SK-N-SH treated with all-trans-retinoic acid at 6 μM for 48 hours (cell line): ENCODE measurements at regions not wholly inside any gene's neighbourhood (a gene's known extent, or its start where the extent isn't known, plus 50 kb on each side); places are given as distances from the start of the nearest gene placed in this dataset.

Source experiments
- ATAC-seq: fragments of 200-7000 bp; cut with Tn5 transposase; 3 replicates; pipeline ENCODE4 v1.9.1; 2020; ENCODE audit warnings: mild to moderate bottlenecking, moderate library complexity
- ARNTL ChIP-seq: fragments of 450-650 bp; formaldehyde crosslinking; IDR thresholded peaks from 2 replicates; pipeline ENCODE4 v1.5.0; 2020; ENCODE audit warnings: low read depth, mild to moderate bottlenecking, moderate library complexity, borderline replicate concordance
- BACH2 ChIP-seq: fragments of 250-450 bp; sonication (Bioruptor Pico); IDR thresholded peaks from 2 replicates; pipeline ENCODE4 v1.9.0; 2021; ENCODE audit warnings: mild to moderate bottlenecking, borderline replicate concordance
- CSDC2 ChIP-seq: fragments of 250-450 bp; sonication (Bioruptor Pico); IDR thresholded peaks from 2 replicates; pipeline ENCODE4 v1.5.0; 2020; ENCODE audit warnings: mild to moderate bottlenecking, moderate library complexity
- ESRRG ChIP-seq: fragments of 250-450 bp; sonication (Bioruptor Pico); IDR thresholded peaks from 2 replicates; pipeline ENCODE4 v1.6.1; 2021; ENCODE audit warnings: mild to moderate bottlenecking
- GLIS3 ChIP-seq: fragments of 250-450 bp; sonication (Bioruptor Pico); IDR thresholded peaks from 2 replicates; pipeline ENCODE4 v1.5.0; 2020; ENCODE audit warnings: mild to moderate bottlenecking, moderate library complexity
- ISL1 ChIP-seq: fragments of 250-450 bp; sonication (Bioruptor Pico); IDR thresholded peaks from 2 replicates; pipeline ENCODE4 v2.1.2; 2022; ENCODE audit warnings: mild to moderate bottlenecking, moderate library complexity
- OSR1 ChIP-seq: fragments of 250-450 bp; sonication (Bioruptor Pico); IDR thresholded peaks from 2 replicates; pipeline ENCODE4 v1.8.0; 2022; ENCODE audit warnings: moderate library complexity, mild to moderate bottlenecking, inconsistent platforms
- POU6F1 ChIP-seq: fragments of 250-450 bp; sonication (Bioruptor Pico); IDR thresholded peaks from 2 replicates; pipeline ENCODE4 v1.8.0; 2021; ENCODE audit warnings: low read depth, mild to moderate bottlenecking, moderate library complexity, borderline replicate concordance
- PPARA ChIP-seq: fragments of 250-450 bp; sonication (Bioruptor Pico); IDR thresholded peaks from 2 replicates; pipeline ENCODE4 v1.5.0; 2020; ENCODE audit warnings: mild to moderate bottlenecking, borderline replicate concordance
- RARB ChIP-seq: fragments of 250-450 bp; sonication (Bioruptor Pico); IDR thresholded peaks from 2 replicates; pipeline ENCODE4 v1.8.0; 2021; ENCODE audit warnings: mild to moderate bottlenecking, moderate library complexity
- SNAI2 ChIP-seq: fragments of 250-450 bp; sonication (Bioruptor Pico); IDR thresholded peaks from 2 replicates; pipeline ENCODE4 v1.5.0; 2020; ENCODE audit warnings: mild to moderate bottlenecking, moderate library complexity
- TCF4 ChIP-seq: fragments of 250-450 bp; sonication (Bioruptor Pico); IDR thresholded peaks from 2 replicates; pipeline ENCODE4 v1.8.0; 2021; ENCODE audit warnings: mild to moderate bottlenecking, moderate library complexity, borderline replicate concordance
- TOX ChIP-seq: fragments of 250-450 bp; sonication (Bioruptor Pico); IDR thresholded peaks from 2 replicates; pipeline ENCODE4 v1.8.0; 2021; ENCODE audit warnings: mild to moderate bottlenecking, moderate library complexity, borderline replicate concordance
- ZC3H10 ChIP-seq: fragments of 250-450 bp; sonication (Bioruptor Pico); IDR thresholded peaks from 2 replicates; pipeline ENCODE4 v1.5.1; 2021; ENCODE audit warnings: mild to moderate bottlenecking, moderate library complexity
- ZFP3 ChIP-seq: fragments of 250-450 bp; sonication (Bioruptor Pico); IDR thresholded peaks from 2 replicates; pipeline ENCODE4 v1.5.0; 2020; ENCODE audit warnings: mild to moderate bottlenecking, moderate library complexity
- ZFP30 ChIP-seq: fragments of 450-650 bp; formaldehyde crosslinking; IDR thresholded peaks from 2 replicates; pipeline ENCODE4 v1.5.0; 2022; ENCODE audit warnings: mild to moderate bottlenecking, moderate library complexity
- ZNF565 ChIP-seq: fragments of 450-650 bp; formaldehyde crosslinking; conservative IDR thresholded peaks from 2 replicates; pipeline ENCODE4 v1.5.0; 2020; ENCODE audit warnings: low read depth, mild to moderate bottlenecking, moderate library complexity
- ZNF8 ChIP-seq: fragments of 450-650 bp; formaldehyde crosslinking; IDR thresholded peaks from 2 replicates; pipeline ENCODE4 v1.5.0; 2020; ENCODE audit warnings: mild to moderate bottlenecking, moderate library complexity
- TF ChIP-seq, protein P1 (sequence below): fragments of 250-450 bp; sonication (Bioruptor Pico); IDR thresholded peaks from 2 replicates; pipeline ENCODE4 v1.5.0; 2020; ENCODE audit warnings: mild to moderate bottlenecking, moderate library complexity
- TF ChIP-seq, protein P2 (sequence below): fragments of 250-450 bp; sonication (Bioruptor Pico); IDR thresholded peaks from 2 replicates; pipeline ENCODE4 v1.5.1; 2021; ENCODE audit warnings: mild to moderate bottlenecking, moderate library complexity
- TF ChIP-seq, protein P3 (sequence below): fragments of 250-450 bp; sonication (Bioruptor Pico); IDR thresholded peaks from 2 replicates; pipeline ENCODE4 v1.8.0; 2020; ENCODE audit warnings: mild to moderate bottlenecking, moderate library complexity, borderline replicate concordance

DNA sequence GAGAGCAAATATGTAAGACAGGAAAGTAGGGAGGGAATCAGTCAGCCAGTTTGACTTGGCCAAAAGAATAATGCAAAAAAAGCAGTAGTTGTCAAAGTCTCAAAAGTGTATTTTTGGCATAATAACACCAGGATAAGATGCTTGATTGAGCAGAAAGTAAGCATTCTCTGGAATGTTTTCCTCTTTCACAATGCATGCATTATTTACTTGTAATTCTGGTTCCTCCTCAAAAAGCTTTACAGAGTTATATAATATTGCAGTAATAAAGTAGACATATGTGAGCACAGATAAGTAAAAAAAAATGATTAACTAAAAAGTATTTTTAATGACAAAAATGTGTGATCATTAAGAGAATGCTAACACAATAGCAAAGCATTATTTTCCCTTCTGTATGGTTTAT, 285.9 kb upstream of the BCHE start:
- no peak for ATAC-seq
- TF ChIP-seq CSDC2 (CRISPR knock-in tag) (no peak), ZFP30 (CRISPR knock-in tag) (no peak), SNAI2 (CRISPR knock-in tag) (no peak)
- TF ChIP-seq, protein P1, sequence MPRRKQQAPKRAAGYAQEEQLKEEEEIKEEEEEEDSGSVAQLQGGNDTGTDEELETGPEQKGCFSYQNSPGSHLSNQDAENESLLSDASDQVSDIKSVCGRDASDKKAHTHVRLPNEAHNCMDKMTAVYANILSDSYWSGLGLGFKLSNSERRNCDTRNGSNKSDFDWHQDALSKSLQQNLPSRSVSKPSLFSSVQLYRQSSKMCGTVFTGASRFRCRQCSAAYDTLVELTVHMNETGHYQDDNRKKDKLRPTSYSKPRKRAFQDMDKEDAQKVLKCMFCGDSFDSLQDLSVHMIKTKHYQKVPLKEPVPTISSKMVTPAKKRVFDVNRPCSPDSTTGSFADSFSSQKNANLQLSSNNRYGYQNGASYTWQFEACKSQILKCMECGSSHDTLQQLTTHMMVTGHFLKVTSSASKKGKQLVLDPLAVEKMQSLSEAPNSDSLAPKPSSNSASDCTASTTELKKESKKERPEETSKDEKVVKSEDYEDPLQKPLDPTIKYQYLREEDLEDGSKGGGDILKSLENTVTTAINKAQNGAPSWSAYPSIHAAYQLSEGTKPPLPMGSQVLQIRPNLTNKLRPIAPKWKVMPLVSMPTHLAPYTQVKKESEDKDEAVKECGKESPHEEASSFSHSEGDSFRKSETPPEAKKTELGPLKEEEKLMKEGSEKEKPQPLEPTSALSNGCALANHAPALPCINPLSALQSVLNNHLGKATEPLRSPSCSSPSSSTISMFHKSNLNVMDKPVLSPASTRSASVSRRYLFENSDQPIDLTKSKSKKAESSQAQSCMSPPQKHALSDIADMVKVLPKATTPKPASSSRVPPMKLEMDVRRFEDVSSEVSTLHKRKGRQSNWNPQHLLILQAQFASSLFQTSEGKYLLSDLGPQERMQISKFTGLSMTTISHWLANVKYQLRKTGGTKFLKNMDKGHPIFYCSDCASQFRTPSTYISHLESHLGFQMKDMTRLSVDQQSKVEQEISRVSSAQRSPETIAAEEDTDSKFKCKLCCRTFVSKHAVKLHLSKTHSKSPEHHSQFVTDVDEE (CRISPR knock-in tag) = no peak
- TF ChIP-seq, protein P2, sequence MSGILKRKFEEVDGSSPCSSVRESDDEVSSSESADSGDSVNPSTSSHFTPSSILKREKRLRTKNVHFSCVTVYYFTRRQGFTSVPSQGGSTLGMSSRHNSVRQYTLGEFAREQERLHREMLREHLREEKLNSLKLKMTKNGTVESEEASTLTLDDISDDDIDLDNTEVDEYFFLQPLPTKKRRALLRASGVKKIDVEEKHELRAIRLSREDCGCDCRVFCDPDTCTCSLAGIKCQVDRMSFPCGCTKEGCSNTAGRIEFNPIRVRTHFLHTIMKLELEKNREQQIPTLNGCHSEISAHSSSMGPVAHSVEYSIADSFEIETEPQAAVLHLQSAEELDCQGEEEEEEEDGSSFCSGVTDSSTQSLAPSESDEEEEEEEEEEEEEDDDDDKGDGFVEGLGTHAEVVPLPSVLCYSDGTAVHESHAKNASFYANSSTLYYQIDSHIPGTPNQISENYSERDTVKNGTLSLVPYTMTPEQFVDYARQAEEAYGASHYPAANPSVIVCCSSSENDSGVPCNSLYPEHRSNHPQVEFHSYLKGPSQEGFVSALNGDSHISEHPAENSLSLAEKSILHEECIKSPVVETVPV (CRISPR knock-in tag) = no peak

DNA sequence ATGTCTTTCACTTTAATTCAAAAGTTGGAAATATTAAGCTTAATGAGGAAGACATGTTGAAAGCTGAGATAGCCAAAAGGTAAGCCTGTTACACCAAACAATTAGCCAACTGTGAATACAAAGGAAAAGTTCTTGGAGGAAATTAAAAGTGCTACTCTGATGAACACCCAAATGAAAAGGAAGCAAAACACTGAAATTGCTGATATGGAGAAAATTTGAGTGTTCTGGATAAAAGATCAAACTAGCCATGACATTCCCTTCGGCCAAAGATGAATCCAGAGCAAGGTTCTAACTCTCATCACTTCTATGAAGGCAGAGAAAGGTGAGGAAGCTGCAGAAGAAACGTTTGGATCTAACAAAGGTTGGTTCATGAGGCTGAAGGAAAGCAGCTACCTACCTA, 280.8 kb upstream of the BCHE start:
- TF ChIP-seq ZFP30 (CRISPR knock-in tag) (no peak), RARB (CRISPR knock-in tag) (no peak), SNAI2 (CRISPR knock-in tag) (no peak), ISL1 (no peak), TOX (CRISPR knock-in tag) (no peak), ESRRG (no peak), ZNF565 (CRISPR knock-in tag) (no peak), ZFP3 (no peak), ZNF8 (CRISPR knock-in tag) (no peak), TCF4 (no peak), CSDC2 (CRISPR knock-in tag) (no peak), GLIS3 (no peak), BACH2 (no peak), ARNTL (CRISPR knock-in tag) (no peak), POU6F1 (no peak), ZC3H10 (no peak), PPARA (CRISPR knock-in tag) (no peak)
- TF ChIP-seq, protein P3, sequence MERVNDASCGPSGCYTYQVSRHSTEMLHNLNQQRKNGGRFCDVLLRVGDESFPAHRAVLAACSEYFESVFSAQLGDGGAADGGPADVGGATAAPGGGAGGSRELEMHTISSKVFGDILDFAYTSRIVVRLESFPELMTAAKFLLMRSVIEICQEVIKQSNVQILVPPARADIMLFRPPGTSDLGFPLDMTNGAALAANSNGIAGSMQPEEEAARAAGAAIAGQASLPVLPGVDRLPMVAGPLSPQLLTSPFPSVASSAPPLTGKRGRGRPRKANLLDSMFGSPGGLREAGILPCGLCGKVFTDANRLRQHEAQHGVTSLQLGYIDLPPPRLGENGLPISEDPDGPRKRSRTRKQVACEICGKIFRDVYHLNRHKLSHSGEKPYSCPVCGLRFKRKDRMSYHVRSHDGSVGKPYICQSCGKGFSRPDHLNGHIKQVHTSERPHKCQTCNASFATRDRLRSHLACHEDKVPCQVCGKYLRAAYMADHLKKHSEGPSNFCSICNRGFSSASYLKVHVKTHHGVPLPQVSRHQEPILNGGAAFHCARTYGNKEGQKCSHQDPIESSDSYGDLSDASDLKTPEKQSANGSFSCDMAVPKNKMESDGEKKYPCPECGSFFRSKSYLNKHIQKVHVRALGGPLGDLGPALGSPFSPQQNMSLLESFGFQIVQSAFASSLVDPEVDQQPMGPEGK (CRISPR knock-in tag) = no peak
- TF ChIP-seq, all 23 proteins: peak for 0
- ATAC-seq = no peak

DNA sequence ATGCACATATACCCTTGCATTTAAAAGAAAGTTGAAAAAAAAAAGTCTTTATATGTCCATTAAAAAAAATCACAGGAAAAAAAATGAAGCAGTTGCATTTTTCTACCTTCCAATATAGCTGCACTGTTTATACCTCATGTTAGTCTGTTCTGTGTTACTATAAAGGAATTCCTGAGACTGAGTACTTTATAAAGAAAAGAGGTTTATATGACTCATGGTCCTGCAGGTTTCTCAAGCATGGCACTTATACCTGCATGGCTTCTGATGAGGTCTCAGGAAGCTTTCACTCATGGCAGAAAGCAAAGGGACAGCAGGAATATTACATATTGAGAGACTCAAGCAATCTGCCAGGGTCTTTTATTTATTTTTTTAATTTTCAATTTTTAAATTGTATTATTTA, 277.2 kb upstream of the BCHE start:
- TF ChIP-seq ESRRG = no peak
- no peak for TF ChIP-seq OSR1
- no peak for TF ChIP-seq ZC3H10
- TF ChIP-seq TOX (CRISPR knock-in tag) = no peak
- TF ChIP-seq SNAI2 (CRISPR knock-in tag) = no peak
- TF ChIP-seq PPARA (CRISPR knock-in tag) = no peak
- no peak for TF ChIP-seq BACH2
- TF ChIP-seq, protein P3 (CRISPR knock-in tag) = no peak
- TF ChIP-seq ZNF565 (CRISPR knock-in tag) = no peak
- no peak for TF ChIP-seq GLIS3
- no peak for TF ChIP-seq ZFP30 (CRISPR knock-in tag)
- no peak for TF ChIP-seq POU6F1
- TF ChIP-seq, protein P2 (CRISPR knock-in tag) = no peak
- no peak for ATAC-seq
